ENCODE measurements at regions not wholly inside any gene's neighbourhood (a gene's known extent, or its start where the extent isn't known, plus 50 kb on each side); places are given as distances from the start of the nearest gene placed in this dataset.

DNA sequence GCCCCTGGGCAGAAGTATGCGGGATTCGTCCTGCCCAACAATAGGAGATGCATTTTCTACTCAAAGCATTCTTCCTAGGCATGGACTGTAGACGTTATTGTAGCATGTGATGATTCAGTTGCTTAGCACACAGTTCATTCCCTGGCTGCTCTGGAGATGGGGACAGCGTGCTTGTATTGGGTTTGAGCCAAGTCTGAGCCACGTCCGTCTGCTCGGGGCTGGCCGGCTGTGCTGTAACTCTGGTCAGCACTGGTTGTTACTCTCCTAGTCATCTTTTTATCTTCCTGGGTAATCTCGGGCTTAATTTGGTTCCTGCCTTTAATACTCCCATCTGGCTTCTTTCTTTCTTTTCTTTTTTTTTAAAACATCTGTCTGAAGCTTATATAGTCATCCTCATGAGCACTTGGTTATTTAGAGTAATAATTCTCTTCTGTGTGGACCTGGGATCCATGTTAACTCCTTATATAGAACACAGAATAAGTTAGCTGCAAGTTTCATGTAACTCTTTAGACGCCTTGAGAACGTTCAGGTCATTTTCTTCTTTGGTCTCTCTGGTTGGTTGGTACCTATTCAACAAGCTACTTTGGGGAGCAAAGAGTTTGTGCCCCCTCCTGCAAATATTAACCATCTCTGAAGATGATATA, 118.8 kb upstream of the RPS23 start:
- DNase-seq = no peak
- Mint-ChIP-seq H3K9me3 (peaks cover 0 to 4% of the 10 kb centered on the region in 2 donors), H3K4me3 (no peak overlapping the region), H3K4me1 (no peaks in the 10 kb centered on the region), H3K27me3 (no peaks in the 10 kb centered on the region), H3K27ac (no peak overlapping the region)
- no peak for ATAC-seq

GRCh38 chr5:82396396-82396795, 118.2 kb upstream of the RPS23 start:
- Mint-ChIP-seq H3K27me3 (no peaks in the 10 kb centered on the region), H3K9me3 (peaks cover 0 to 4% of the 10 kb centered on the region in 2 donors), H3K27ac (no peak overlapping the region), H3K4me1 (no peaks in the 10 kb centered on the region), H3K4me3 (no peak overlapping the region)
- ATAC-seq = no peak
- DNase-seq = no peak

- H3K9me3 Mint-ChIP-seq = peaks cover 0 to 4% of the 10 kb centered on the region in 2 donors
- no peak overlapping the region for H3K27ac Mint-ChIP-seq
- peaks cover under 1% of the 10 kb centered on the region for H3K4me1 Mint-ChIP-seq
- DNase-seq (no peak), ATAC-seq (no peak)
- H3K27me3 Mint-ChIP-seq = no peaks in the 10 kb centered on the region
- H3K4me3 Mint-ChIP-seq = no peak overlapping the region
These were observed 115.8 kb upstream of the RPS23 start for GRCh38 chr5:82393951-82394350.

- ATAC-seq (no peak), DNase-seq (no peak)
- Mint-ChIP-seq H3K27me3 (peaks cover 5% of the 10 kb centered on the region), H3K4me1 (peaks cover 8% of the 10 kb centered on the region), H3K27ac (no peak overlapping the region), H3K4me3 (no peak overlapping the region), H3K9me3 (peaks cover 0 to 8% of the 10 kb centered on the region in 2 donors)
These were observed 111.9 kb upstream of the RPS23 start for GRCh38 chr5:82390088-82390487.

DNA sequence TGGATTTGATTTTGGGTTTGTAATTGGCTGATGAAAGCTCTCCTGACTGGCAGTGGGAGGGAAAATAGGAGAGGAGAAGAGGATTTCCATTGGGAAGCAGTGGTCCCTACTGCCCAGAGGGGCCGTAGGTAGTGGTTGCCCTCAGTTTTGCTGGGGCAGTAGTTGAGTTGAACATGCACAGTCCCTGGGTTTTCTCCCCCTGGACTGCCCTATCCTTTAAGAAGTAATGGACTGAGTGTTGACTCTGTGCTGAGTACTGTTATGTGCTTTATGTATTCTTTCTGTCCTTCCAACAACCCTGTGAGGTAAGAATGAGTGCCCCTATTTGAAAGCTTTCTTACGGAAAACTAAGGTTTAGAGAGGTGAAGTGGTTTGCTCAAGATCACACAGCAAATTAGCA, 111.2 kb upstream of the RPS23 start:
- H3K27ac Mint-ChIP-seq = no peak overlapping the region
- peaks cover 0 to 8% of the 10 kb centered on the region in 2 donors for H3K9me3 Mint-ChIP-seq
- H3K4me3 Mint-ChIP-seq = no peak overlapping the region
- ATAC-seq = no peak
- H3K4me1 Mint-ChIP-seq = peaks cover 8% of the 10 kb centered on the region
- no peak for DNase-seq
- H3K27me3 Mint-ChIP-seq = peaks cover 5% of the 10 kb centered on the region

GRCh38 chr5:82388181-82388580, 110.0 kb upstream of the RPS23 start:
- H3K27ac Mint-ChIP-seq = peak overlapping the region in 1 of 2 donors; percentile 30
- ATAC-seq = no peak
- peaks cover 8% of the 10 kb centered on the region for H3K4me1 Mint-ChIP-seq
- no peak for DNase-seq
- H3K27me3 Mint-ChIP-seq = peaks cover 5% of the 10 kb centered on the region
- peaks cover 0 to 8% of the 10 kb centered on the region in 2 donors for H3K9me3 Mint-ChIP-seq
- no peak overlapping the region for H3K4me3 Mint-ChIP-seq

DNA sequence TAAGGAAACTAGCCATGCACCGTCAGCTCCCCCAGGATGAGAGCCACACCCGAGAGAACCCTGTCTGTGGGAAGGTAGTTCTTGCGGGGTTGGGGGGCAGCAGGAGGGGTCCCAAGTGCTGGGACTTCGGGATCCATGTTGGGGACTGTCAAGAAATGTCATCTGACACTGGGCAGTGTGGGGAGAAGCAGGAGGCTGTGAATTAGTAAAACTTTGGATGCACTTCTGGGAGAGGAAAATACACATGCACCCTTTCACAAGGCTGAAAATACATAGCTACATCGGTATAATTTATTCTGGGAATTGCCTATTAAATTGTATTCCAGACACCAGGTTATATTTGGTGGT, 109.6 kb upstream of the RPS23 start:
- ATAC-seq = no peak
- H3K9me3 Mint-ChIP-seq = peaks cover 0 to 8% of the 10 kb centered on the region in 2 donors

GRCh38 chr5:82387001-82387818, 109.1 kb upstream of the RPS23 start:
- H3K27ac Mint-ChIP-seq = no peak overlapping the region
- peaks cover 8% of the 10 kb centered on the region for H3K4me1 Mint-ChIP-seq
- peaks cover 0 to 5% of the 10 kb centered on the region in 2 donors for H3K9me3 Mint-ChIP-seq
- H3K4me3 Mint-ChIP-seq = no peak overlapping the region
- peaks cover 5% of the 10 kb centered on the region for H3K27me3 Mint-ChIP-seq
- ATAC-seq (no peak), DNase-seq (no peak)

More for the DNA sequence above, 109.6 kb upstream of the RPS23 start:
- H3K4me3 Mint-ChIP-seq = no peak overlapping the region
- H3K4me1 Mint-ChIP-seq = peaks cover 8% of the 10 kb centered on the region
- no peak for DNase-seq
- H3K27me3 Mint-ChIP-seq = peaks cover 5% of the 10 kb centered on the region
- H3K27ac Mint-ChIP-seq = no peak overlapping the region

- no peak overlapping the region for H3K4me3 Mint-ChIP-seq
- peaks cover 5% of the 10 kb centered on the region for H3K27me3 Mint-ChIP-seq
- no peak overlapping the region for H3K27ac Mint-ChIP-seq
- H3K9me3 Mint-ChIP-seq = peaks cover 0 to 4% of the 10 kb centered on the region in 2 donors
- H3K4me1 Mint-ChIP-seq = peaks cover 8% of the 10 kb centered on the region
- DNase-seq (no peak), ATAC-seq (no peak)
These were observed 108.4 kb upstream of the RPS23 start for GRCh38 chr5:82386576-82386975.

DNA sequence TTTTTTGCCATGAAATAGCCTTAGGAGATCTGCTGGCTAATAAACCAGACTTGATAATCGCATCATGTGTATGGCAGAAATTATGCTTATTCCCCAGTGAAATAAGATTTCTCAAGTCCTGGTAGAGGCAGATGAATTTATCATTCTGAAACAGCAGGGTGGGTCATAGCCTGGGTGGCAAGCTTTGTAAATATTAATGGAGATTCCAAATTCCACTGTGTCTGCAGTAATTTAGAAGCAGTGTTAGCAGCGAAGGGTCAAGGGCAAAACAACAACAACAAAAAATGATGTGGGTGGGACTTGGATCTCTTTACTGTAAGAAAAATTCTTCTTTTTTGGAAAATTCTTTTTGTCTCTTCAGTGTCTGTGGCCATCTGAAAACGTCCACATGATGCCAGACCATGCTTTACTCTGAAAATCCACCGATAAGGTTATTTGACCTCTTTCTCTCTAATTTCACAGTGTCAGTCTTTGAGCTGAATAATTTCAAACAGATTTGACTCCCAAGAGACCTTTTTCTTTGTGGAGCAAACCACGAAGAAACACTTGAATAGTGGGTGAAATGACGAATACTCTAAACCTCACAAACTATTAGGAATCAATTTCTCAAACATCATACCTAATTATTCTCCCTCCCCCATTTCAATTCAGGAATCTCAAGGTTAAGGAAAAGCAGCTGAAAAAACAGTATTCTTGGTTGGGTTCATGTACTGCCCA, 106.0 kb upstream of the RPS23 start:
- H3K27me3 Mint-ChIP-seq = peaks cover 5% of the 10 kb centered on the region
- H3K27ac Mint-ChIP-seq = no peak overlapping the region
- no peak overlapping the region for H3K4me3 Mint-ChIP-seq
- no peak for DNase-seq
- ATAC-seq = no peak
- peaks cover 8% of the 10 kb centered on the region for H3K4me1 Mint-ChIP-seq
- peaks cover 0 to 4% of the 10 kb centered on the region in 2 donors for H3K9me3 Mint-ChIP-seq

DNA sequence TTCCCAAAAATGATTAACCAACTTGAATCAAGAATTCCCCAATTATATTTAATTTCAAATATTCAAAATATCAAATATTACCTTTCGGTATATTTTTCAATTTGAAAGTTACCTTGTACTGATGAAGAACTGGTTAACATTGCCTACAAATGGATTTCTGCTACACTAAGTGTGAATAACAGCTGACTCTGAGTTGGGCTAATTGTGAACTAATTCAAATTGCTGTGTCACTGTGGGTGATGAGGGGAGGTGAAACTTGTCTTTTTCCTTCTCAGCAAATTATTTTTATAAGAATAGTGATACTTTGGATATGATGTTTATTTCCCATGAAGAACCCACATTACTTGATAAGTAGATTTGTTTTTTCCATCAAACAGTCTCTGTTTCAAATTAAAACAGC, 103.4 kb upstream of the RPS23 start:
- H3K9me3 Mint-ChIP-seq = peaks cover 0 to 6% of the 10 kb centered on the region in 2 donors
- no peaks in the 10 kb centered on the region for H3K4me1 Mint-ChIP-seq
- H3K4me3 Mint-ChIP-seq = no peak overlapping the region
- no peaks in the 10 kb centered on the region for H3K27me3 Mint-ChIP-seq
- H3K27ac Mint-ChIP-seq = no peak overlapping the region
- no peak for ATAC-seq
- DNase-seq = no peak

DNA sequence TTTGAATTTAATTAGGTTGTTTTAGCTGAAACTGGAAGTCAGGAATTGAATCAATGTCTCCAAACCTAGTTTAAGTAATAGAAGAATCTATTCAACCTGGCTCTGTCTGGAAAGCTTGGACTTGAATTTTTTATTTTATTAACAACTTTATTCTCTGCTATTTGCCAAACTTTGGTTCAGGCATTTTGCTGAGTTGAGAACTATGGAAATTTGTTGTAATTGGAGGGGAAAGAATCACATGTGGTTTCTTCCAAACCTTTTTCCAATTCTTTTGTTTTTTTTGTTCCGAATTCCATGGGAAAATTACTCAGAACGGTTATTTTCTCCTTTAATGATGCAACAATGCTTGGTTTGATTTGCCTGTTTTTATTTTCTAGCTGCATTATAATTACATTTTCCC, 98.2 kb upstream of the RPS23 start:
- H3K27ac Mint-ChIP-seq = no peak overlapping the region
- no peak overlapping the region for H3K4me3 Mint-ChIP-seq
- H3K9me3 Mint-ChIP-seq = peaks cover 11 to 14% of the 10 kb centered on the region in 2 donors
- no peaks in the 10 kb centered on the region for H3K27me3 Mint-ChIP-seq
- peaks cover 16% of the 10 kb centered on the region for H3K4me1 Mint-ChIP-seq
- no peak for DNase-seq
- no peak for ATAC-seq

GRCh38 chr5:82375488-82376244, 97.5 kb upstream of the RPS23 start:
- H3K4me3 Mint-ChIP-seq = no peak overlapping the region
- peaks cover 16% of the 10 kb centered on the region for H3K4me1 Mint-ChIP-seq
- H3K27ac Mint-ChIP-seq = peak overlapping the region in 1 of 2 donors; percentile 15
- ATAC-seq (no peak), DNase-seq (no peak)
- peaks cover 11 to 14% of the 10 kb centered on the region in 2 donors for H3K9me3 Mint-ChIP-seq
- no peaks in the 10 kb centered on the region for H3K27me3 Mint-ChIP-seq

DNA sequence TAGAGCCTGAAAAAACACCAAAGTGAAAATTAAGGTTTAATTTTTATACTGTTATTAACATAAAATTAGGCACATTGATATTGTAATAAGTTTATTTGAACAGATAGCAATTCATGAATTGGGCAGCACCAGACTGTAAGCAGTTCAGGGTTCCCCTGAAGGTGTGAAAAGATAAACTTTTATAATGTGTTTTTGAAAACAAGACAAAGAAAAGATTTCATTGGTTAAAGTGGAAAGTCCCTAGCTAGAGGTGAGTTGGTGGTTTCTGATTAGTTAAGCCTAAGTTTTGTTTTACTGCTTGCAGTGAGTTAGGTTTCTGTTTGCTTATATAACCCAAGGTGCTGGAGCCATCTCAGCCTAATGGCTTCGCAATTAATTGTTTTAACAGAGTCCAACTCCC, 96.5 kb upstream of the RPS23 start:
- Mint-ChIP-seq H3K9me3 (peaks cover 11 to 14% of the 10 kb centered on the region in 2 donors), H3K4me1 (peaks cover 16% of the 10 kb centered on the region), H3K27ac (peak overlapping the region; percentile 29 to 84), H3K27me3 (no peaks in the 10 kb centered on the region), H3K4me3 (no peak overlapping the region)
- no peak for DNase-seq
- peak; percentile 92 for ATAC-seq

DNA sequence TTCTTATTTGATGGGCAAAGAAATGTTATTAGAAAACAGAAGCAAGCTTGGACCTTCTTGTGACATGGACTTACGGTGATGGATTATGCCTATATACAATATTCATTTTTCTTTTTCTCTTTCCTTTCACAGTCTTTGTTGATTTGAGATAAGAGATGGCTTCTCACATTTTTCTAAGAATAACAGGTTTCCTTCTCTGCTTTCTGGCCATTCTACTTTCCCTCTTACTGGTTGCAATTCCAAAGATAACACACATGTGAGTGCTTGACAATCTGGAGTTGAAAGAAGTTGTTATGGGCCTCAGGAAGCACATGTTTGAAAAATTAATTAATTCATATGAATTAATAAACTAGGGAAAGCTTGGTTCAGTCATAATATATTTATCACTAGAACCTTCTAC, 89.8 kb upstream of the RPS23 start:
- H3K9me3 Mint-ChIP-seq = peaks cover 0 to 4% of the 10 kb centered on the region in 2 donors
- DNase-seq (no peak), ATAC-seq (no peak)
- no peak overlapping the region for H3K27ac Mint-ChIP-seq
- peaks cover 13% of the 10 kb centered on the region for H3K4me1 Mint-ChIP-seq
- H3K4me3 Mint-ChIP-seq = no peak overlapping the region
- peaks cover 8% of the 10 kb centered on the region for H3K27me3 Mint-ChIP-seq

All from stimulated activated naive CD8-positive, alpha-beta T cell treated with anti-CD3 and anti-CD28 coated beads, Interleukin-15, amount 100 ng/mL, for 72 hours (primary cell).